ENCODE measurements at regions not wholly inside any gene's neighbourhood (a gene's known extent, or its start where the extent isn't known, plus 50 kb on each side); places are given as distances from the start of the nearest gene placed in this dataset.

GRCh38 chr5:68928617-68929302 is 165.1 kb upstream of the SLC30A5 start:
- CTCF ChIA-PET = no interaction called here
- no peak overlapping the region for H3K4me2 ChIP-seq
- no peak overlapping the region for H3K9ac ChIP-seq
- WGBS (ENCODE audit: low lambda C conversion rate) = 46% methylated on average over 2 of the region's 2 CpGs
- H3K4me3 ChIP-seq (ENCODE audit: low read depth in 2 of 2, low read length in 1 of 2) = no peak overlapping the region
- H3K4me1 ChIP-seq (ENCODE audit: control insufficient read depth in 1 of 2, insufficient read depth in 2 of 2, low read depth in 1 of 2, low read length in 1 of 2) = no peaks in the 10 kb centered on the region
- POLR2A ChIA-PET = no interaction called here
- no peaks in the 10 kb centered on the region for H3K79me2 ChIP-seq (ENCODE audit: insufficient read depth)
- H3K27ac ChIP-seq (ENCODE audit: low read depth in 2 of 2, low read length in 1 of 2) = no peak overlapping the region
- H3K27me3 ChIP-seq (ENCODE audit: insufficient read depth) = no peaks in the 10 kb centered on the region
- H3K9me3 ChIP-seq = no peaks in the 10 kb centered on the region
- no peaks in the 10 kb centered on the region for H3F3A ChIP-seq (replicated peaks; ENCODE audit: insufficient read depth)
- H2AFZ ChIP-seq (ENCODE audit: low read depth) = no peak overlapping the region
- H4K20me1 ChIP-seq (ENCODE audit: insufficient read depth) = no peaks in the 10 kb centered on the region
- TF ChIP-seq POLR2AphosphoS5 (IDR thresholded peaks at IDR 0.05; ENCODE audit: low read depth, low read length) (no peak), GATA2 (CRISPR knock-in tag; IDR thresholded peaks at IDR 0.05) (no peak), JUND (IDR thresholded peaks at IDR 0.05) (no peak), GABPA (IDR thresholded peaks at IDR 0.05; ENCODE audit: low read depth) (no peak), CTCF (IDR thresholded peaks at IDR 0.05) (no peak), NRF1 (IDR thresholded peaks at IDR 0.05; ENCODE audit: low read depth, low read length) (no peak), EP300 (IDR thresholded peaks at IDR 0.05; ENCODE audit: borderline replicate concordance in 1 of 2, low read depth in 1 of 2, low read length in 1 of 2) (no peak), FOSL2 (IDR thresholded peaks at IDR 0.05; ENCODE audit: borderline replicate concordance, low read depth) (no peak), MXI1 (IDR thresholded peaks at IDR 0.05; ENCODE audit: low read depth, low read length) (no peak), SIN3A (IDR thresholded peaks at IDR 0.05; ENCODE audit: borderline replicate concordance, low read depth, low read length) (no peak)
- H3K36me3 ChIP-seq (replicated peaks in 1 of 2; ENCODE audit: control insufficient read depth in 1 of 2, insufficient read depth in 2 of 2, low read length in 1 of 2) = no peaks in the 10 kb centered on the region
- DNase-seq = no peak
- H3K9me2 ChIP-seq = no peaks in the 10 kb centered on the region

GRCh38 chr5:68930139-68930538 is 163.7 kb upstream of the SLC30A5 start:
- no peak overlapping the region for H2AFZ ChIP-seq (ENCODE audit: low read depth)
- H3K4me1 ChIP-seq (ENCODE audit: control insufficient read depth in 1 of 2, insufficient read depth in 2 of 2, low read depth in 1 of 2, low read length in 1 of 2) = no peaks in the 10 kb centered on the region
- H3K9ac ChIP-seq = no peak overlapping the region
- H3K4me2 ChIP-seq = no peak overlapping the region
- no peaks in the 10 kb centered on the region for H3F3A ChIP-seq (replicated peaks; ENCODE audit: insufficient read depth)
- H4K20me1 ChIP-seq (ENCODE audit: insufficient read depth) = no peaks in the 10 kb centered on the region
- POLR2A ChIA-PET = no interaction called here
- TF ChIP-seq PBX3 (IDR thresholded peaks at IDR 0.05) (no peak), FOXM1 (IDR thresholded peaks at IDR 0.05; ENCODE audit: low read depth) (no peak), RCOR1 (IDR thresholded peaks at IDR 0.05; ENCODE audit: low read length) (no peak), EZH2phosphoT487 (IDR thresholded peaks at IDR 0.05; ENCODE audit: borderline replicate concordance, low read depth) (no peak), RAD21 (IDR thresholded peaks at IDR 0.05; ENCODE audit: low read length) (no peak), FOSL2 (IDR thresholded peaks at IDR 0.05; ENCODE audit: borderline replicate concordance, low read depth) (no peak), MAX (IDR thresholded peaks at IDR 0.05; ENCODE audit: low read depth) (no peak), POLR2AphosphoS5 (IDR thresholded peaks at IDR 0.05; ENCODE audit: low read depth, low read length) (no peak), MXI1 (IDR thresholded peaks at IDR 0.05; ENCODE audit: low read depth, low read length) (no peak)
- H3K27me3 ChIP-seq (ENCODE audit: insufficient read depth) = no peaks in the 10 kb centered on the region
- no peaks in the 10 kb centered on the region for H3K79me2 ChIP-seq (ENCODE audit: insufficient read depth)
- 72% methylated on average over 4 of the region's 5 CpGs for WGBS (ENCODE audit: low lambda C conversion rate)
- no peaks in the 10 kb centered on the region for H3K36me3 ChIP-seq (replicated peaks in 1 of 2; ENCODE audit: control insufficient read depth in 1 of 2, insufficient read depth in 2 of 2, low read length in 1 of 2)
- DNase-seq = no peak
- CTCF ChIA-PET = no interaction called here
- no peak overlapping the region for H3K4me3 ChIP-seq (ENCODE audit: low read depth in 2 of 2, low read length in 1 of 2)
- H3K9me2 ChIP-seq = no peaks in the 10 kb centered on the region
- no peak overlapping the region for H3K27ac ChIP-seq (ENCODE audit: low read depth in 2 of 2, low read length in 1 of 2)
- no peaks in the 10 kb centered on the region for H3K9me3 ChIP-seq
